Stimulated activated CD4-positive, alpha-beta T cell treated with anti-CD3 and anti-CD28 coated beads, Interleukin-12 subunit alpha, Interleukin-12 subunit beta, amount 100 ng/mL, for 24 hours (primary cell): ENCODE measurements at regions not wholly inside any gene's neighbourhood (a gene's known extent, or its start where the extent isn't known, plus 50 kb on each side); places are given as distances from the start of the nearest gene placed in this dataset.
A peak's percentile ranks its signal among the peaks of the same experiment; 100 is the strongest.

Source experiments
- DNase-seq, 2 experiments: peaks; one replicate each; pipeline ENCODE4 v3.0.0-alpha.2; 2020; ENCODE audit warnings: low read depth in 2 of 2

DNA sequence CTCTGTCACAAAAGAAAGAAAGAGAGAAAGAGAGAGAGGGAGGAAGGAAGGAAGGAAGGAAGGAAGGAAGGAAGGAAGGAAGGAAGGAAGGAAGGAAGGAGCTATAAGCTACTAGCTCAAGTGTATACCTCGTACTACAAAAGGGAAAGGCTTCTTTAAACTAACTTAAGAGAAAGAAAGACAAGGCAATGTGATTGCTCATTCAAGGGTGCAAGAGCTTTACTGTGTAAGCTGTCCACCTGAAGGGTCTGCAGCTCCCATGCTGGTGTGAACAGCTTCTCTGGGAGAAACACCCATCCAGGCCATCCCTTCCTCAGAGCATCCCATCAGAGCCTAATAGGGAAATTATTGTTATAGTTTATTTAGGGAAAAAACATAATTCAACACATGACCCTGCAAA is 286.1 kb upstream of the ID2 start:
- DNase-seq = no peak

DNA sequence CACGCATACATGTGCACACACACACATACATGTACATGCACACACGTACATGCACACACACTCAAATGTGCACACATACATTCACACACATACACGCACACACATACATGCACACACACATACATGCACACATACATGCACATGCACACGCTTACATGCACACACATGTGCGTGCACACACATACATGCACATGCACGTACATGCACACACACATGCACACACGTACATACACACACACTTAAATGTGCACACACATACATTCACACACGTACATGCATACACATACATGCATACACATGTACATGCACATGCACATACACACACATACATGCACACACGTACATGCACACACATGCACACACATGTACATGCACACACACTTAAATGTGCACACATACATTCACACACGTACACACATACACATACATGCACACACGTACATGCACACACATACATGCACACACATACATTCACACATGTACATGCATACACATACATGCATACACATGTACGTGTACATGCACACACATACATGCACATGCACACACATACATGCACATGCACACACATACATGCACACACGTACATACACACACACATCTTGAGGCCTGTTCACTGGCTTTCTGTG is 283.7 kb upstream of the ID2 start:
- DNase-seq = no peak

DNA sequence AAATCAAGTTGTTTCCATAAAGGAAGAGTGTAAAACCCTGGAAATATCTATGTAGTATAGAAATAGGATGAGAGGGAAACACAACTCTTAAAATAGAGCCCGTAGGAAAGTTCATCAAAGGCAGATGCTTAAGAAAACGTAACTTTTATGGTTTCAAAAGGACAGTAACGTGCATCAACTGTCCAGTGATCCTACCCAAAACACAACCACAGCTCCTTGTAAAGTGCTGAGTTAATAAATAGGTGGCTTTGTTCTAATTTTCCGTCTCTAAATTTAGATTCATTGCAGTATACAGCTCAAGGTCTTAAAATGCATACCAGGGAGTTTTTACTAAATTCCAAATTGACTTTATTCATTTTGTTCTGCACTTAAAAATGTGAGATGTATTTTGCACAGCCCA is 282.1 kb upstream of the ID2 start:
- no peak for DNase-seq

DNA sequence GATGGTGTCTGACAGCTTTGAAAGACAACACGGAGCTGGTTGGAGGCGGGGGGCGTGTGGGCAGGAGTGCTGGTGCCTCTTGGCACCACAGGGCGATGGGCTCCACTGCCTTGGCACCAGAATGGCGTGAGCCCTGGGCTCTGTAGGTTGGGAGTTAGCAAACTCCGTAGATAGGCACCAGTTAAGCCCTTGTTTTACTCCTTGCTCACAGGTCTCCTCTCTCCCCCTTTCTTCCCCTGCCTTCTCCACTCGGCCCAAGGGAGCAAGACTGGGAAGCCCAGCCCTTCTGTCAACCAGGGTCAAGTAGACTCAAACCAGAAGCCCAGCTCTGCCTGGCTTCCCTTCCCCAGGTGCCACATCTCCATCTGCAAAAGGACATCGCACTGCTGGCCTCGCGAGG is 281.7 kb upstream of the ID2 start:
- DNase-seq = no peak

DNA sequence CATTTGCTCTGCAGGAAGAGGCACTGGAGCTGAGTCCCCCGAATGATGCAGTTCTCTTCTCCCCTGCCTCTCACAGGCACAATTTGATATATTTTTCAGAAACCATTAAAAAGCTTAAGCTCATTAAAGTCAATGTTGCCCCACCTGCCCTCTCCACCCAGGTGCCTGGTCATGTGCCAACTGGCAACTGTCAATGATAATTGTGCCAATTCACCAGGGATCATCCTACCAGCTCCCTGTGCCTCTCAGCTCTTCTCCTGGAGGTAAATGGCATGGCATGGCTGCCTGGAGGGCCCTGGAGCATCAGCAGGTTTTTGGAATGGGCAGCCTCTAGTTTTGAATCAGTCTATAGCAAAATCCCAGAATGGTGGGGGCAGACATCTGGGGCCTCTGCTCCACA is 279.6 kb upstream of the ID2 start:
- no peak for DNase-seq

DNA sequence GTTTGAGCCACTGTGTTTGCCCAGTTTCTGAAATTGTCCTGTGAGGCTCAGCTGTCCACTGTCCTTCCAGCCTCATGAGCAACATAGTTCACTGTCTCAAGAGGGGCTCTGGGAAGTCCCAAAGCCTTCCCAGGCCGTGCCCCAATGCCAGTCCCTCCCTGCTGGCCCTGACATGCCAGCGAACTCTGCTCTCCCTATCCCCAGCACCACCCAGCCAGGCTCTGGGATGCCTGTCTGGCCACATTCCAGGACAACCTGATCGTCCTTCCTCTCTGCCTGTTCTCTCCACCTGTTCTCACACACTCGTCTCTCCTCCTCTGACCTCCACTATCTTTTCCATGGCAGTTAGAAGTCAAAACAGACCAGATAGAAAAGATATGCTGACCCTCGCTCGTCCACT is 278.0 kb upstream of the ID2 start:
- DNase-seq = no peak

DNA sequence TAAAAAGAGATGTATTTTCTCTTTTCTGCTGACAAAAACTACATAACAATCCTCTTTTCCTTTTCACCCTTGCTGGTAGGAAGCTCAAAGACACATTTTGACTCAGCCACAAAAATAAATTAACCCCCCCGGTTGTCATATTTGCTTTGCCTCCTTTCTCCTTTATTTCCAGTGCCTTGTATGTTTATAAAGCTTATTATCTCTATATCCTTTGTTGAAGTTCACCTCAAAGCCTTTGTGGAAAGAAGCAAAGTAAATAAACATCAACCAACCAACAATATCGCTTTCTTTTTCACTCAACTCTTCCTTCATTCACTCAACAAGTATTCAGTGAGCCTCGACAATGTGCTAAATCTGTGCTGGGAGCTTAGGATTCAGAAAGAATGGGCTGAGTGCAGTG is 276.5 kb upstream of the ID2 start:
- DNase-seq = no peak

DNA sequence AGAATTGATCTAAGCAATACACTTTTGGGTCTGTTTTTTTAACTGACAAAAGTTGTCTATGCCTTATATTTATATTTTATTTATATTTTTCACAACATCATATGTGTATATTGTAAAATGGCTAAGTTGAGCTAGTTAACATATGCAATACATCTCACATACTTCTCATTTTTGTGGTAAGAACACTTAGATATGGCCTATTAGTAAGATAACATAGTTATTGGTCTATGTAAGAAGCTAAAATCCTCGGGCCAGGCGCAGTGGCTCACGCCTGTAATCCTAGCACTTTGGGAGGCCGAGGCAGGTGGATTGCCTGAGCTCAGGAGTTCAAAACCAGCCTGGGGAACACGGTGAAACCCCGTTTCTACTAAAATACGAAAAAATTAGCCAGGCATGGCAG is 275.6 kb upstream of the ID2 start:
- no peak for DNase-seq

DNA sequence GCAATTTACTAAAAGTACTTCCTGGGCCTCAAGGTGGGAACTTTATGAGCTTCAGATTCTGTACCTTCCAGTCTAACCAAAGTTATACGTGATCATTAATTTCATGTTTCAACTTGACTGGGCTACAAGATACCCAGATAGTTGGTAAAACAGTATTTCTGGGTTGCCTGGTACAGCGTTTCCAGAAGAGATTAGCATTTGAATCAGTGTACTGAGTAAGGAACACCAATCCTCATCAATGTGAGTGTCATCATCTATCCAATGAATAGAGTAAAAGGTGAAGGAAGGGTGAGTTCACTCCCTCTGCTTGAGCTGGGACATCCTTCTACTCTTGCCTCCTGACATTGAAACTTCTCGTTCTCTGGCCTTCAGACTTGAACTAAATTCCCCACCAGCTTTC is 274.5 kb upstream of the ID2 start:
- DNase-seq = no peak

DNA sequence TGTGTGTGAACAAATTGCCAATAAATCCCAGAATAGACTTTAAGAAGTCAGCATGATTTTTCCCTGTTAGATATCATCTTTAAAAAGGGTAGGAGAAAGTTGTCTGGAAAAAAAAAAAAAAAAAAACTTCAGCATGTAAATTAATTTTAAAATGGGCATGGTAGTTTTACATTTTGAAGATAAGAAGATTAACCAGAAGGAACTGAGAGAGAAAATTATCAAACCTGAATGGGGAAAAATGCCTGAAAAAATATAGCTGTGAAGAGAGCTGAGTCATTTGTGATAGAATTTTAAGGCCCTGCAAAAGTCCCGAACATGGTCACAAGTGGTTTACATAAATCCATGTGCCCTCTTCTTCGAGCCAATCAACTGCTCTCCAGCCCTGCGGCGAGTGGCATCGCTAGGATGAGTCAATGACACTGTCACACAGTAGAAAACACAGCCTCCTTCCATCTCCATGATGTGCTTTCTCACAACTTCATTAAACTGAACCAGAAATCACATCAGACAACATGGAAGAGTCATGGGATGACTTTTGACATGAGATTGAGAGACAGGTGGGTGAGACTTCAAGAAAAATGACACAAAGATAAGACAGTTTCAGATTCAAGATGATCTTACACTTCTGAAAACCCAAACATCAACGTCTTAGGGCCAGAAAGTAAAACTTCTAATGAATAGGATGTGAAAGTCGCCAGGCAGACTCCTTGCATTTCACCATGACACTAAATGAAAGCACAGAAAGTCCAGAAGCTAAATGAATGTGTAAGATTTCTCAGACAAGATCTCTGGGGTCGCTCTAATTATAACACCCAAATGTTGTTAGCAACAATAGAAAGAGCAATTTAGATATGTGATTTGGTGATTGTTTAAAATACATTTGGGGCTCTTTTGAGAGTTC is 273.0 kb upstream of the ID2 start:
- DNase-seq = peak; percentile 53 to 62

DNA sequence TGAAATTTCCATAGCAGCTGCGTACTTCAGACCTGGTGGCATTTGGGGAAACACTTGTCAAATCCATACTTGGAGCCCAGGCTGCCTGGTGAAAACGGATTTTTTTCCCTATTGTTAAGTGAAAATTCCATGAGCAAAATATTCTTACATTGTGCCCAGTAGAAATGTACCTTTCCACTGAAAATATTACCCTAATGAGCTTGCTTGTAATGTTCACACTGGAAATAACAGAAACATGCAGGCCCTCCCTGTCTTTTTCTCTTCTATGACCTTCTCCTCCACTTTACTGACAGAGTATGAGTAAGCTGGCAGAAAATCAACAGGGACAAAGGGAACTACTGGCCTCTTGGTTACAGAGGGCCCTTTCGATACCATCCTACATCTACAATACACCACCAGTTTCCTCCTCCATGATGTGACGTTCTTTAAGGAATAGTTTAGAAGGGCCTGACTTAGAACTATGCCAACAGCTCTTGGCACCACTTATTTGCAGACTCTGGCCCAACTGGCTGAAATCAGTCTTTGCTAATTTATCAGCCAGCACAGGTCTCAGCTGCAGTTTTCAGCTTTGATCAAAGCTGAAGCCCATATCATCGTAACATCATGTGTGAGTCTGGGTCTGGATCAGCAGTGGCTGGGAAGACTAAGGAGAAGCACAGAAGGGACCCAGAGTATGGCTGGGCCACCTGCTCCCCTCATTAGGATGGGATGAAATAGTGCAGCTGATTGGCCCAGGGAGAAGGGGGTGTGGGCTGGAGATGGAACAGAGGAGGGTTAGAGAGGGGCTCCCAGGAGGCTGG is 272.2 kb upstream of the ID2 start:
- no peak for DNase-seq

DNA sequence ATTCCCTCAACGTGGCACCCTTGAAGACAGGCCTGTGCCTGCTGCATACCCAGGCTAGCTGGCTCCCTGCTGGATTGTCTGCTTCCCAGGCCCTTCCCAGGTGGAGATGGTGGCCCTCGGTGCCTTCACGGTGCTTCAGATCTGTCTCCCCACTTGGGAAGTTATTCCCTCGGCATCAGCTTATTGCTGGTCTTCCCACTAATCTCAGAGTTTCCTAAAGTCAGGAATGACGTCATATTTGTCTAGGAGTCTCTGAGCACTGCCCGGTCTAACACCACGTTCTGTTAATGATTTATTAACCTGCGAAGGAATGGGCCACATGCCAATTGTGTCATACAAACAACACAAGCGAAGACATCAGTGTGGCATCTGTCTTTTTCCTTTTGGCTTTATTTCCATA is 269.8 kb upstream of the ID2 start:
- DNase-seq = no peak

DNA sequence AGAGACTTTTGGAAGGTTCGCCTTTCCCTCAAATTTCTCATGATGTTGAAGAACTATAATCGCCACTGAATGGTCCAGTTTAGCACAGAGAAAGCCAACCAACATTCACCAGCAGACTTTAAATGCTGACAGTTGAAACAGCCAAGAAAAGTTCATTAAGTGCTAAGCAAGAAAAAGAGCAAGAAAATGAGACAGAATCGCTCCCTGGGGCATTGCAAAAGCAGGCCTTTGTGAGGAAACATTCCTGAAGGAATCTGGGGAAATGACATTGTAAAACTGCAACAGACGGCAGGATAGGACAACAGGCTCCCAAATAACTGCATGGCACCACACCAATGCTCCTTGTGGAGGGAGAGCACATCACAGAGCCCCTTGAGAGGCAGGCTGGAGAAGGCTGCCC is 269.3 kb upstream of the ID2 start:
- DNase-seq = no peak

DNA sequence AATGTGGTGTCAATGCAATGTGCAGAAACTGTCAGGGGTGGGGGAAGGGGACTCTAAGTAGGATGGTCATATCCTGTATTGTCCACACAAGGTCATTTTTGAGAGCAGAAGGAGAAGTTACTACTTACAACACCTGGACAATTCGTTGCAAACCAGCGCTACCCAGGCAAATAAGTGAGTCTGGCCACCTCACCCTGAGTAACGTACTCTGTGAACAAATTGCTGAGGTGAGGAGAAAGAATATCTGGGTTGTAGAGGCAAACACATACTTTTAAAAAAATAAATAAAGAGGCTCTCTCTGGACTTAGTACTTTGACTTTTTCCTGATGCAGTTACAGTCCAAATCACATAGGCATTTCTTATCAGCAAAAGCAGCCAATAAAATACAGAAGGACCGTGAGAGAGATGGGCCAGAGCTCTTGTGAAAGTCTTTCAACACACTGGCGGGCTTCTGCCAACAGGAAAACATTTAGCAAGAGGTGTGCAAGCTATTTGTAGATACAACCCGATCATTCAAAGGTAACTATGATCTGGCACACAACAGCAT is 268.2 kb upstream of the ID2 start:
- DNase-seq = no peak

DNA sequence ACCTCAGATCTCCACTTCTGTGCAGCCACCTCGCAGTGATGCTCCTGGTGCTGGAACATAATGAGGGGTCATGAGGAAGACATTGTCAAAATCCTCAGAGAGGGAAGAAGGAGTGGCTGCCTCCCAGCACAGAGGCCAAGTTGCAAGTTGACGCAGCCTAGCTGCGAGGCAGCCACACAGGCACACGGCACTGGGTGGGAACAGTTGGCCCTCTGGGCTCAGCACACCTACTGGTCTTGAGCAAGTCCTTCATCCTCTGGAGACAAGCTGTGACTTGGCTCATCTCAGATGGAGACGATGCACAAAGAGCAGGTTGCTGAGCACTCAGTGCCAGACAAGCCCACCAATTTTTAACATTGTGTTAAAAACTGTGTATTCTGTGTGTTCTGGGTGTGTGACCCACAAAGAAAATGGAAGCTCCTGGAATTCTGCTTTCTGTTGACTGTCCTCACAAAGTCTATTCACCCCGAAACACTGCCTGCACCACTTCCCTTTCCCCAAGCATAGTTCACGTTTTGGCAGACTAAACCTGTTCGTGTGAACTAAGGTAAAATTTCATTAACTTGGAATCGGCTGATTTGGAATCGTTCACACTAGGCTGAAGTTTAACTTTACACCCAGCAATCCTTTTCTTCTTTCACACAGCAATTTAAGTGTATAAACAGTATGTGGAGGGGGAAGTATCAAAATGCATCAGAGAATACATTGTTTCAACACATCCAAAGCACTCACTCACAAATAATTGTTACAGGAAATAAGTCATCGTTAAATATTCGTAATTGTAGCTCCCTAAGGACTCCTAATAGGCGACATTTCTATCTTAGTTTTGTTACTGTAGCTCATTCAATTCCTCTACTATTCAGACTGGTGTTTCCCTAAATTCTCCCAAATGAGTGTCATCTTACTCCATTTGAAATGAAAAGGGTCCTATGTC is 266.6 kb upstream of the ID2 start:
- DNase-seq = no peak

DNA sequence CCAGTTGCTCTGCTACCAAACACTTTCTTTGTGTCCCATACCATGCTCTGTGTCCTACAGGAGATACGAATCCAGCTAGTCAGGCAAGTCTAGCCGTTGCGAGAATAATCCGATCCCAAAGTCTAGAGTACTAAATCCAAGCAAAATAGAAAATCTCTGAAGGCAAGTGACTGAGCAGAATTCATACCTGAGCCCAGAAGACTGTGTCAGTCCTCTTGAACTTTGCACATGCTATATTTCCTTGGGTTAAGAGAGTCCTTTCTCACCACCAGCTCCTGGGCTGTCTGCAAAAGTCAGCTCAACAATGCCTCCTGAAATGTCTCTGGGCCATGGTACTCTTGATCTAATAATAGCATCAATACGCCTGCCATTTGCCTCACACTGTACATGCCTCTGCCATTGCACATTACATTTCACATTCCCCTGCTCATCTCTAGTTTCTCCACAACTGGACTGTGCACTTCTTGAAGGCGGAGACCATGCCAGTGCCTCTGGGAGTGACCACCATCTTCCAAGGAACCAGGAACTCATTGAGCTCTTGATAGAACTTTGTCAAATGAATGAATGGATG is 265.8 kb upstream of the ID2 start:
- no peak for DNase-seq

DNA sequence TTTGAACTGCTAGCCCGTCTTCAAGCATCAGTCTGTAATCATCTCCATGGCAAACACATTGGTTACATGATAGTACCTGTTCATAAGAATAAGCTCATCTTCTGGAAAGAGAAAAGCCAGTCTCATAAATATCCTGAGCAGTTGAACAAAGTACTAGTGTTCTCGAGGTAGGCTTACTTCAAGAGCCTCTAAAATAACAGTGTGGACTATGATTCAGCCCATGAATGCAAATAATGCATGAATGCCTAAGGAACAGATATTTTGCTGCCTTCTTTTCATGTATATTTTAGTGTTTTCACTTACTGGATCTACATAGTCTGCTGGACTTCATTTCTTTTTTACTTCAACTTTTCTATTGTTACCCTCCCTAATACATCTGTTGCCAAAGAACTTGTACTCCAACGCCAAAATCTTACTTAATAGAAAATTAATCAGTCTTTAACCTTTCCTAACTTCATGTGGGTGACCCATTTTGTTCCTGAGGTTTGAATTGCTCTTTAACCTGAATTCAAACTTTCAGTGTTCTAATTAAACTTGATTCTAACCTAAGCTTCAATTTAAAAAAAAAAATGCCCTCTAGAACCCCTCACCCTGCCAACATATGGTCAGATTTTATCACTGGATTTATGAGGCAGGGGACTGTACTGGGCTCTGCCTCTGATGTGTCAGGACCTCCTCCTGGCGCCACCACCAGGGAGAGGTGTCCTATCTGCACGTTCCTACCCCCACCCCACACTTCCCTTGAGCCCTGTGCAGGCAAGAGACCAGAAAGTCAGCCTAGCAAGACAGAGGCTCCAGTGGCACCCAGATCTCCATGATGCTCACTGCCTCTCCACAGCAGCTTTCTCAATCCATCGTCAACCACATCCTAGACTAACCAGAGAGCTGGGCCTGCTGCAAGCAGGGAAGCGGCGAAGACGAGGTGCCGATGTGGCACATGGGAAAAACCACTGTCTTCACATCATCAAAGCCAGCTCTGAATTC is 264.7 kb upstream of the ID2 start:
- no peak for DNase-seq

DNA sequence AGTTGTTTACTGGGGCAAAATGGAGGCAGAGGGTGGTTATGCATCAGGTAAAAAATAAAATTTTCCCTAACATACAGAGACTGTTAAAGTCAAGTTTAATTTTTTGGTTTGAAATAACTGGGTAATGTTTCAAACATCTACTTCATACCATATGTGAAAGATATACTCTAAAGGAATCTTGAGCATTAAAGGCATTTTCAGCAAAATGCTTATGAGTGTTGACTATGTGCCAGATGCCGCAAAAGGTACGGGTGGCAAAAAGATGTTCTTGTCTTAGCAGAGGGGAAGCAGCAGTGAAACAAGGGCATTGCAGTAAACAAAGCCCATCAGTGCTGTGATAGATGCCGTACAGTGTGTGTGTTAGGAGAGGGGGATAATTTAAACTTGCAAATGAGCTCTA is 263.1 kb upstream of the ID2 start:
- DNase-seq = no peak

DNA sequence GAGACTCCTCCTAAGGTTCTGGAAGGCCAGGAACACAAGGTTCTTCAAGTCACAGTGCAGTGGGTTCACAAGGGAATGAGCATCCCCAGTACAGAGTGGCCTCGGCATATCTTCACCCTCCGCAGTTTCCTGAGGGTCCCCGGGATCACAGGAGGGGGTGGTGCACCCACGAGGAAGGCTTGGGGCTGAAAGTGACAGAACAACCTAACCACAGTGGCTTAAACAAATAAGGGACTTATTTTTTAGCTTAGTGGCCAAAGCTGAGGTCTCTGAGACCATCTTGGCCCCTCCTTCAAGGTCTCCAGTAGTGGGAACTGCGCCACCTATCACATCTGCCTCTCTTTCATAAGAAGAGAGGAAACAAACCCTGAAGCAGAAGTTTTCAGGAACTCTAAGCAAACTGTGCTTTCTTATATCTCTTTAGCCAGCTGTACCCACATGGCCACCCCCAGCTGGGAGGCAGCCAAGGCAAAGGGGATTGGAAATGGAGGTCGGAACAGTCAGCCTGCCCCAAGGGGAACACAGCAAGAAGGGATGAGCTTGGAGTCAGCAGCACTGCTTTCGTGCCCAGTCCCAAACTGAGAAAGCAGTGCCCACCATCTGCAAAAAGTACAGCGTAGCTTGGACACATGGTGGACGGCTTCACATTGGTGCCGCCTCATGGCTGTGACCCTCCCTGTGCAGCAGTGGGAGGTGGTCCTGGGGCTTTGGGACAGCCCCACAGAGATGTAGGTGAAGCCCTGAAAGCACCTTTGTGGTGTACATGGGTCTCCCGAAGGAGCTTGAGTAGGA is 260.0 kb upstream of the ID2 start:
- DNase-seq = no peak
